ENCODE measurements at regions not wholly inside any gene's neighbourhood (a gene's known extent, or its start where the extent isn't known, plus 50 kb on each side); places are given as distances from the start of the nearest gene placed in this dataset.
"Not testable (repeated sequence)": the region's sequence is repeated elsewhere in the genome, so short reads cannot be mapped to it uniquely, and the experiment has no call there.

DNA sequence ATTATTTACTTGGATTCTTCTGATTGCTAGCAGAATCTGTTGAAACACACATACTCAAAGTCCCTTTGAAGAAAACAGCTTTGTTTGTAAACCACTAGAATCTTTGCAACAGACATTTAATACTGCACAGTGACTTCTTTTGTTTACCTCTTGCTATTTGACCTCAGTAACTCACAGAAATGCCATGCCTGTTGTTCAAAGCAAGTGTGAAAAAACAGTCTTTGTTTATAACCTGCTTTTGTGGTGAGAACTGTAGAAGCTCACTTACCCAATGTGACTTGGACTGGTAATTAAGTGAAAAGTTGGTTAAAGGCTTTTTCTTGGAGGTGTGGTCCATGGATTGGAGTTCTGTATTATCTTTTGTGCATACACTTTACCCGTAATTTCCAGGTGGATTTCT, 55.7 kb upstream of the ARL17B start:
- TF ChIP-seq, protein P1, sequence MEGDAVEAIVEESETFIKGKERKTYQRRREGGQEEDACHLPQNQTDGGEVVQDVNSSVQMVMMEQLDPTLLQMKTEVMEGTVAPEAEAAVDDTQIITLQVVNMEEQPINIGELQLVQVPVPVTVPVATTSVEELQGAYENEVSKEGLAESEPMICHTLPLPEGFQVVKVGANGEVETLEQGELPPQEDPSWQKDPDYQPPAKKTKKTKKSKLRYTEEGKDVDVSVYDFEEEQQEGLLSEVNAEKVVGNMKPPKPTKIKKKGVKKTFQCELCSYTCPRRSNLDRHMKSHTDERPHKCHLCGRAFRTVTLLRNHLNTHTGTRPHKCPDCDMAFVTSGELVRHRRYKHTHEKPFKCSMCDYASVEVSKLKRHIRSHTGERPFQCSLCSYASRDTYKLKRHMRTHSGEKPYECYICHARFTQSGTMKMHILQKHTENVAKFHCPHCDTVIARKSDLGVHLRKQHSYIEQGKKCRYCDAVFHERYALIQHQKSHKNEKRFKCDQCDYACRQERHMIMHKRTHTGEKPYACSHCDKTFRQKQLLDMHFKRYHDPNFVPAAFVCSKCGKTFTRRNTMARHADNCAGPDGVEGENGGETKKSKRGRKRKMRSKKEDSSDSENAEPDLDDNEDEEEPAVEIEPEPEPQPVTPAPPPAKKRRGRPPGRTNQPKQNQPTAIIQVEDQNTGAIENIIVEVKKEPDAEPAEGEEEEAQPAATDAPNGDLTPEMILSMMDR (IDR thresholded peaks at IDR 0.05; ENCODE audit: extremely low read depth in 1 of 2, insufficient read depth in 1 of 2, low read depth in 1 of 2, low read length in 2 of 2), result not testable (repeated sequence)
- TF ChIP-seq, protein P2, sequence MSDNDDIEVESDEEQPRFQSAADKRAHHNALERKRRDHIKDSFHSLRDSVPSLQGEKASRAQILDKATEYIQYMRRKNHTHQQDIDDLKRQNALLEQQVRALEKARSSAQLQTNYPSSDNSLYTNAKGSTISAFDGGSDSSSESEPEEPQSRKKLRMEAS (IDR thresholded peaks at IDR 0.05; ENCODE audit: insufficient read depth, insufficient read length), result not testable (repeated sequence)
- TF ChIP-seq POLR2A (IDR thresholded peaks at IDR 0.05; ENCODE audit: low read depth, low read length); POLR2AphosphoS5 (IDR thresholded peaks at IDR 0.05; ENCODE audit: insufficient read depth, low read depth, low read length); MYC (IDR thresholded peaks at IDR 0.05; ENCODE audit: low read depth, low read length); FOS (IDR thresholded peaks at IDR 0.05; ENCODE audit: borderline replicate concordance, insufficient read depth, low read length); JUN (IDR thresholded peaks at IDR 0.05; ENCODE audit: borderline replicate concordance, insufficient read depth, insufficient read length, low read depth); EZH2 (IDR thresholded peaks at IDR 0.05; ENCODE audit: borderline replicate concordance, low read depth, low read length, severe bottlenecking); GATA2 (IDR thresholded peaks at IDR 0.05; ENCODE audit: insufficient read depth, insufficient read length, low read depth, low read length): not testable (repeated sequence)

Data from endothelial cell of umbilical vein (primary cell).